ENCODE measurements at regions not wholly inside any gene's neighbourhood (a gene's known extent, or its start where the extent isn't known, plus 50 kb on each side); places are given as distances from the start of the nearest gene placed in this dataset.
A peak's percentile ranks its signal among the peaks of the same experiment; 100 is the strongest.
"Not testable (repeated sequence)": the region's sequence is repeated elsewhere in the genome, so short reads cannot be mapped to it uniquely, and the experiment has no call there.

DNA sequence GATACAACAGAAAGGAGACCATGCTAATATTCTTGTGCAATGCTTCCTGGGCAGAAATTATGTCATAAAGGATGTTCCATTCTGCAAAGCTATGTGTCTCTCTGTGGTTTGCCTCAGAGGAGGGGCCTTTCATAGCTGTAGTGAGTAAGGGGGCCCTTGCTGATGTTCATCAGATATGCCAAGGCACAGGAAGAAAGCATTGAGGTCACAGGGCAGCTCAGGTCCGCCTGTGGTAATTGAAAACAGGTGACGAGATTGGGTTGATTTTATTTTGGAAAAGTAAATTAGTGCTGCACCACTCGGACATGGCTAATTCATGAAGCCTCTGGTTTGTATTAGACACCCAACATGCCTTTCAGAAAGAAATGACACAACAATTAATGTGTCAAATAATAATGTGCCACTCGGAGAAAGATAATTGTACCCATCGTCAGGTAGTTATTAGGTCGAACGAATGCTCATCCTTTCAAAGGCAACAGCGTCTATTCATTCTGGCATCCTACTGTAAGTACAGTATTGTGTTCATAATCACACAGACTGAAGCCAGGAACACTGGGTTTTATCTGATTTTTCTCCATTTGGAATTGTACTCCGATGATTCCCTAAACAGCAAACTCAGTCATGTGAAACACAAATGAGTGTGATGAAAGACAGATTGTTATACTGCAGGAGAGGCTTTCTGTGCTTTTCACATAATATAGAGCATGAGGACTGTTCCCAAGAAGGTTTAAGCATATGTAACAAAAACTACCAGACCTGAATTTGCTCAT is 421.6 kb upstream of the KLF12 start:
- DNase-seq = no peak

GRCh38 chr13:74555276-74555625 is 421.0 kb upstream of the KLF12 start:
- no peak for DNase-seq

GRCh38 chr13:74554569-74555275 is 420.5 kb upstream of the KLF12 start:
- DNase-seq = no peak

- DNase-seq = peak; percentile 26
Measured at GRCh38 chr13:74550039-74550438, 415.8 kb upstream of the KLF12 start.

GRCh38 chr13:74536649-74537048 is 402.4 kb upstream of the KLF12 start:
- DNase-seq = not testable (repeated sequence)

- no peak for DNase-seq
Measured at GRCh38 chr13:74533226-74533625, 399.0 kb upstream of the KLF12 start.

DNA sequence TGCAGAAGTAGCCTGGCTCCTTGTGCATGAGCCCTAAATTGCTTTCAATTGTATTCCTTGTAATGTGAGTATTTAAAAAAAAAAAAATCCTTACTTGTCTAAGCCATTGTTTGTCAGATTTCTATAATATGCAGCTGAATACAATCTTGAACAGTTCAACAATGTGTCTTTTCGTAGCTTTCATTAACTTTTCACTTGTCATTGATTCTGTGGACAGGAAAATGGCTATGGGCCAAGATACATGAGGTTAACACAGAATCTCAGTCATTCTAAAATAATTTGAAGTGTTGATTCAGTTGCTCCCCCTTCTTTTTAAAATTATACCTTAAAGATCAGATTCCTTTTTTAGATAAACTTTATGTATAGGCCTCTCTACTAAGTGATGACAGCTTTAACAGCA is 395.8 kb upstream of the KLF12 start:
- DNase-seq = no peak

DNA sequence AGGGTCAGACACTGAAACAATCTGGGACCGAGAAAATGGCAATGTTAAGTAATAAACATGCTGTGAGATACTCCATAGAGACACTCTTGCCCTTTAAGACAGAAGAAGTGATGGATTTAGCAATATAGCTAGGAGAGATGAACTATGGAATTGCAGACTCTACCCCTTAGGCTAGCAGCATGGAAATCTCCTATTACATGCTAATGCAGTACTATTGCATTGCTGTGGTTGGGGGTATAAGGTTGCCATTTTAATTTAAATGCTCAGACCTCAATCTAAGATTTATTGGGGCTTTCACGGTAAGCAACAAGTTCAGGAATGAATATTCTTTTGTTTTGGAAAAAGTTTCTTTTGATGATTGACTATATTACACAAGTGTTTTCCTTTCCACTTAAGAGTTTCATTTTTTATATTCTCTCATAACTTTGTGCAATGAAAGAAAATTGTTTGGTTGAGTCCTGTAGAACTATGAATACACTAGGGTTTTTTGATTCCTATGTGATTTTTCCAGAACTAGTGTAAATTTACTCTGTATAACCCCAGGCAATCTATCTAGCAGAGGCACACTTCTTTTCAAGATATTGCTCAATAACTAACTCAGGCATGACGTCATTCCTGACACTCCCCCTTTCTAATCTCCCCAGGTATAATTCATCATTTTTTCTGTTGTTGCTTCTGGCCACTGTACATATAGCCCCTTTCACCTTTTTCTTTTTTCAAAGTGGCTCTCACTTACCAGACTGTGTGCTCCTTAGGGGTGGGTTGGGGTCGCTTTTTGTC is 394.7 kb upstream of the KLF12 start:
- DNase-seq = no peak

GRCh38 chr13:74523057-74523456 is 388.9 kb upstream of the KLF12 start:
- no peak for DNase-seq

DNA sequence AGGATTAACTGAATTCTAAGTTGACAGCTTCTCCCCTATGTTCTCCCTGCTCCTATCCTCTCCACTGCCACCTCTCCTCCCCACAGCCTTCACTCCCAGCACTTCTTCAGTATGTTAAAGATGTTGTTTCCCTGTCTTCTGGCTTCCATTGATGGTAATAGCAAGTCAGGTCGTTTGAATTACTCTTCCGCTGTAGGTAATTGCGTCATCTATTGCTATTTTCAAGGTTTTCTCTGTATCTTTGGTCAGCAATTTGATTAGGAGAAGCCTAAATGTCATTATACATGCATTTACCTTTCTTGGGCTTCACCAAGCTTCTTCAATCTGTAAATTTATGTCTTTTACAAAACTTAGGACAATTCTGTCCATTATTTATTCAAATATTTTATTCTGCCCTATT is 377.3 kb upstream of the KLF12 start:
- no peak for DNase-seq

- no peak for DNase-seq
Measured at GRCh38 chr13:74487091-74487722, 353.0 kb upstream of the KLF12 start.

DNA sequence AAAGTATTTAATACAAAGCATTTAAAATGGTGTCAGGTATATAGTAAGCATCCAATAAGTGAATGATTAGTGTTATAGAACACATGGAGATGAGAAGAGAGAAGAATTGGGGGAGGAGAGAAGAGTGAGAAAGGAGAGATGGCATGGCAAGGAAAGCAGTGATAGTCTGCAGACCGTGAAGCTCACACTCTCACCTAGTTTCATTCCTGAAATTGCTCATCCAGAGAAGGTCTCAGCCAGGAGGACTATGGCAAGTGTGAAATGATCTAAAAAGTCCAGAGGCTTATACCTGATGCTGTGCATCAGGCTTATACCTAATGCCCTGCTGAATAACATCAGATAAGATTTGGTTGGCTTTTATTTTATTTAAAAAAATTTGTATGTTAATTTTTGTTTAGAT is 351.6 kb upstream of the KLF12 start:
- no peak for DNase-seq

DNA sequence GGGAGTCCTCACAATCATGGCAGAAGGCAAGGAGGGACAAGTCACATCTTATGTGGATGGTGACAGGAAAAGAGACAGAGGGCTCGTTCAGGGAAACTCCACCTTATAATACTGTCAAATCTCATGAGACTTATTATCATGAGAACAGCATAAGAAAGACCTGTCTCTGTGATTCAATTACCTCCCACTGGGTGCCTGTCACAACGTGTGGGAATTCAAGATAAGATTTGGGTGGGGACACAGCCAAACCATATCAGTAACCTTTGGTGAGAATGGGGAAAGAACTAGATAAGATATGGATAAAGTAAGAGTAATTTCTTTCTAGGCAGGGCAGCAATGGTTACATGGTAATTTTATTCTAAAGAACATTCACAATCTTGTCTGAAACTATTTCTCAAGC is 344.9 kb upstream of the KLF12 start:
- DNase-seq = no peak

- DNase-seq = no peak
Measured at GRCh38 chr13:74476788-74477187, 342.6 kb upstream of the KLF12 start.

DNA sequence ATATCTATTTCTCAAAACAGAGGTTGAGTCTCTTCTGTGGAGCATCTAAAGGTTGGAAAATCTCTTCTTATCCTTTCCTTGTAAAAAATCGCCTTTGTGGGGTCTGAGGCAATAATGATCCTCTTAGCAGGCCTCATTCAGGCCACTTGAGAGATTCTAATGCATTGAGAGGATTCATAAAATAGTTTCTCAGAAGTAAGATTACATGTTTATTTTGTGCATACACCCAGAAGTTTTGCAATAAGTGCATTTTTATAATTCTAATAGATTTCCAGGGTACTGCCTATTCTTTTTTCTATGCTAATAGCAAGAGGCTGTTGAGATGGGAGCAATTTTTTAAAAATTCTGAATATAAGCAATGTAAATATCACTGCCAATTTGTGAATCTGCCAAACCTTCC is 342.2 kb upstream of the KLF12 start:
- DNase-seq = no peak

DNA sequence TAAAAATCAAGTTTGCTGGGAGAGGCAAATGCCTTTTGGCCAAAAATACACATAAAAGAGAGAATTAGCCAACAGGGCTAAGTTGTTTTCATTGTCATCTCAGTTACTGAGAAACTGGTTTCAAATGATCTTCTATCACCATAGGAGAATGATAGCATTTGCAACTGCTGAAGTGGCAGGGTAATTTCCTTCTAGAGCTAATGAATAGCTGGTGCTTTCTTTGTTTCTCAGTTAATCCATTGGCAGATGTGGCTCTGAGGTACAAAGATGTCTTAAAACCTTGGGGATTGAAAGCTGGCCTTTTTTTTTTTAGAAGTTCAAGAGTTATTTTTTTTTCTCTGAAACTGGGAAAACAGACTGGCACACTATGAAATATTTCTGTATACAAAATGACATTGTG is 332.7 kb upstream of the KLF12 start:
- no peak for DNase-seq

- DNase-seq = no peak
Measured at GRCh38 chr13:74466020-74466419, 331.8 kb upstream of the KLF12 start.

GRCh38 chr13:74465271-74465670 is 331.1 kb upstream of the KLF12 start:
- no peak for DNase-seq

DNA sequence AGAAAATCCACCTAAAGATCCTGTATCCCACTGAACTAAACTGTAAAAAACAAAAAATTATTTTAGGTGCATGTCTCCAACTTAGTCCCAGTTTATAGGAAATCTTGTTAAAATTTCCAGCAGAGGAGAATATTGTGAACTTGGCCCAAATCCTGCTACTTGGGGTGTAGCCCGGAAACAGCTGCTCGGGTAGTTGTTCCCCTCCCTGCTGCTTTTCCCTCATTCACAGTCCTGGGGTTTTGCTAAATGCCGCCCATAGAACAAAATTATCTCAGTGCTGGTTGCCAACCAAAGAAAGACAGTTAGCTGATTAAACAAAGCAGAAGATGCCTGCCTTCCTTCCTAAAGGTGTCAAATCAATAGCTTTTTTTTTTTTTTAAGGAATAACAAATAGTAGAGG is 330.5 kb upstream of the KLF12 start:
- no peak for DNase-seq

GRCh38 chr13:74461011-74461410 is 326.8 kb upstream of the KLF12 start:
- DNase-seq = no peak

- no peak for DNase-seq
Measured at GRCh38 chr13:74452881-74453280, 318.7 kb upstream of the KLF12 start.

DNA sequence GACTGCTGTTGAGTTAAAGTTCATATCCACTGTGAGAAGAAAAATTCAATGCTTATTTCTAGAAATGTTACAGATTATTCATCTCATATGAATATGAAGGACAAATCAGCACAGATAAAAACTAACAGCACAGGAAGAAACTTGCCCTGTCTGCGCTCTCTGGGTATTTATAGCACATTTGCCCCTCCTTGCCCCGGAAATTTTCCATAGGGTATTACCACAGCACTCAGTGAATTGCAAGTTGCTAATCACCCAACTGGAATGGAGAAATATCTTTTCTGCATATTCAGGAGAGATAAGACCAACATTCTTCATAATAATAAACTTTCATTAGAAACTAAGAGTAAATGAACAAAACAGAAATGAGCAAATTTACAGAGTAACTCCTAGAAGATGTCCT is 318.0 kb upstream of the KLF12 start:
- DNase-seq = no peak

- DNase-seq = no peak
Measured at GRCh38 chr13:74450964-74451363, 316.8 kb upstream of the KLF12 start.

DNA sequence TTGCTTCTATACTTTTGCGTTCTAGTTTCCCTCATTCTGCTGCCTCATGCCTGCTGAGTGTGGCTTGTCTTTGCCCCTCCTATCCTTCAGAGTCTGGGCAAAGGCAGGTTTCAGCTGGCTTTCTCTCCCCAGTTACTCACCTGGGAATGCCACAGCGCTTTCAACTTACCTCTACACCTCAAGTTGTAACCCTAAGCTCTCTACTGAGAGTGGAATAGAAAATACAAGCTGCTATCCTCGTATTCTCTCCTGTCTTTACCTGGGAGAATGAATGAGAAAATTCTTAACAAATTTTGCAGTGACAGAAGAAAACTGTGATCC is 316.3 kb upstream of the KLF12 start:
- DNase-seq = no peak
